ENCODE measurements at regions not wholly inside any gene's neighbourhood (a gene's known extent, or its start where the extent isn't known, plus 50 kb on each side); places are given as distances from the start of the nearest gene placed in this dataset.

DNA sequence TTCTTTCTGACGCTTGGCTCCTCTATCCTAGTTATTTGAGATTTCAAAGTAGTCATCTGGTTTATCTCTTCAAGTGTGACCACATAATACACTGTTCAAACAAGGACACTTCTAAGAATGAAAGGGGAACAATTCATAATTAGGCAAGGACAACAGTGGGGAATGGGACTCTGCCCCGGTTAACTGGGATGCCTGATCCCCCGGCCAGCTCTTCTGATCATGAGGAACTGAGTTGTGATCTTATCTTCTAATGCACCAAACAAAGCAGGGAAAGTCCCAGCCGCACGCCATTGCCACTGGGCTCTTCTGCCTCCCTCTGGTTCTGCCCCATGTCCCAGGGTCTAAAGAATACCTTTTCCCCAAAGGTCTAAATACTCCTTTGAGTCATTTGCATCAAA, 158.2 kb upstream of the IRF2BP2 start:
- Histone ChIP-seq H3K27me3 (ENCODE audit: control insufficient read depth in 2 of 2, insufficient read depth in 2 of 2, low read length in 2 of 2) (no peaks in the 10 kb centered on the region), H3K79me2 (ENCODE audit: insufficient read depth, low read length) (no peaks in the 10 kb centered on the region), H3K9ac (ENCODE audit: insufficient read depth, low read length, poor library complexity, severe bottlenecking) (no peak overlapping the region), H3K4me1 (ENCODE audit: control insufficient read depth in 1 of 2, insufficient read depth in 2 of 2, low read length in 2 of 2) (peaks cover 53 to 54% of the 10 kb centered on the region in 2 donors), H3K4me2 (replicated peaks; ENCODE audit: extremely low read depth, low read length, poor library complexity, severe bottlenecking) (no peak overlapping the region), H3K4me3 (replicated peaks in 1 of 3; ENCODE audit: low read depth in 2 of 3, low read length in 3 of 3) (no peak overlapping the region), H4K20me1 (ENCODE audit: insufficient read depth, low read length) (no peaks in the 10 kb centered on the region), H3K27ac (ENCODE audit: low read depth in 1 of 2, low read length in 2 of 2) (no peak overlapping the region), H2AFZ (ENCODE audit: insufficient read depth, low read depth, low read length, poor library complexity, severe bottlenecking) (no peak overlapping the region), H3K9me3 (replicated peaks in 1 of 2; ENCODE audit: control insufficient read depth in 1 of 2, insufficient read depth in 1 of 2, low read length in 2 of 2) (no peaks in the 10 kb centered on the region), H3K36me3 (replicated peaks in 1 of 2; ENCODE audit: control insufficient read depth in 1 of 2, insufficient read depth in 2 of 2, low read length in 2 of 2) (no peaks in the 10 kb centered on the region)
- intact Hi-C loops (cut with micrococcal nuclease), result no loop called here
- TF ChIP-seq, protein P1, sequence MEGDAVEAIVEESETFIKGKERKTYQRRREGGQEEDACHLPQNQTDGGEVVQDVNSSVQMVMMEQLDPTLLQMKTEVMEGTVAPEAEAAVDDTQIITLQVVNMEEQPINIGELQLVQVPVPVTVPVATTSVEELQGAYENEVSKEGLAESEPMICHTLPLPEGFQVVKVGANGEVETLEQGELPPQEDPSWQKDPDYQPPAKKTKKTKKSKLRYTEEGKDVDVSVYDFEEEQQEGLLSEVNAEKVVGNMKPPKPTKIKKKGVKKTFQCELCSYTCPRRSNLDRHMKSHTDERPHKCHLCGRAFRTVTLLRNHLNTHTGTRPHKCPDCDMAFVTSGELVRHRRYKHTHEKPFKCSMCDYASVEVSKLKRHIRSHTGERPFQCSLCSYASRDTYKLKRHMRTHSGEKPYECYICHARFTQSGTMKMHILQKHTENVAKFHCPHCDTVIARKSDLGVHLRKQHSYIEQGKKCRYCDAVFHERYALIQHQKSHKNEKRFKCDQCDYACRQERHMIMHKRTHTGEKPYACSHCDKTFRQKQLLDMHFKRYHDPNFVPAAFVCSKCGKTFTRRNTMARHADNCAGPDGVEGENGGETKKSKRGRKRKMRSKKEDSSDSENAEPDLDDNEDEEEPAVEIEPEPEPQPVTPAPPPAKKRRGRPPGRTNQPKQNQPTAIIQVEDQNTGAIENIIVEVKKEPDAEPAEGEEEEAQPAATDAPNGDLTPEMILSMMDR (IDR thresholded peaks at IDR 0.05), result no peak
- H3K4me3 Mint-ChIP-seq, result no peak overlapping the region
- peaks cover 3 to 5% of the 10 kb centered on the region in 2 donors for H3K36me3 Mint-ChIP-seq
- WGBS (ENCODE audit: insufficient coverage), result 36% methylated on average over 4 of the region's 5 CpGs
- no peaks in the 10 kb centered on the region for H3K9me3 Mint-ChIP-seq
- peak overlapping the region in 6 of 7 donors; percentile 38 to 82 (median 58) for H3K27ac Mint-ChIP-seq
- peak in 2 of 3 donors; percentile 31 to 55 for DNase-seq
- H3K27me3 Mint-ChIP-seq (ENCODE audit: low read depth in 3 of 3), result peaks cover 0 to 8% (median 0%) of the 10 kb centered on the region in 3 donors
- H3K4me1 Mint-ChIP-seq, result peaks cover 68% of the 10 kb centered on the region

DNA sequence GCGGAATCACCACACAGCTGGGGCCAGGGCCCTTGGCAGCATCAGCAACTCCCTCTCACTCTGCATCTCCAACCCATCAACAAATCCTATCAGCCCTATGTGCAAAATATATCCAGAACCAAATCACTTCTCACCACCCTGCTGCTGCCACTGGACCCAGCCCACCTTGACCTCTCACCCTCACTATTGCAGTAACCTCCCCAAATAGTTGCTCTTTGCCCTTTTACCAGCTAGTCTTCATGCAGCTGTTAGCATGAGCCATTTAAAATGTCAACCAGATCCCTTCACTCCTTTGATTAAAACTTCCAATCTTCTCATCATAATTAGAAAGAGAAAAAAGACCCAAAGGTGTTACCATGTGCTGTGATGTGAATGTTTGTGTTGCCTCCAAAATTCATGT, 155.7 kb upstream of the IRF2BP2 start:
- no peak overlapping the region for H3K4me2 ChIP-seq (replicated peaks; ENCODE audit: extremely low read depth, low read length, poor library complexity, severe bottlenecking)
- no peaks in the 10 kb centered on the region for H3K79me2 ChIP-seq (ENCODE audit: insufficient read depth, low read length)
- H3K9ac ChIP-seq (ENCODE audit: insufficient read depth, low read length, poor library complexity, severe bottlenecking), result no peak overlapping the region
- peaks cover 36 to 48% of the 10 kb centered on the region in 2 donors for H3K4me1 ChIP-seq (ENCODE audit: control insufficient read depth in 1 of 2, insufficient read depth in 2 of 2, low read length in 2 of 2)
- Mint-ChIP-seq H3K36me3 (peaks cover 0 to 2% of the 10 kb centered on the region in 2 donors), H3K9me3 (no peaks in the 10 kb centered on the region), H3K4me1 (peaks cover 56% of the 10 kb centered on the region), H3K4me3 (no peak overlapping the region), H3K27me3 (ENCODE audit: low read depth in 3 of 3) (peaks cover 0 to 9% (median 0%) of the 10 kb centered on the region in 3 donors), H3K27ac (no peak overlapping the region)
- no peak for DNase-seq
- 100% methylated on average over 1 of the region's 1 CpG for WGBS (ENCODE audit: insufficient coverage)
- H3K36me3 ChIP-seq (replicated peaks in 1 of 2; ENCODE audit: control insufficient read depth in 1 of 2, insufficient read depth in 2 of 2, low read length in 2 of 2), result no peaks in the 10 kb centered on the region
- TF ChIP-seq, protein P1 (IDR thresholded peaks at IDR 0.05), result no peak
- H3K4me3 ChIP-seq (replicated peaks in 1 of 3; ENCODE audit: low read depth in 2 of 3, low read length in 3 of 3), result no peak overlapping the region
- intact Hi-C loops (cut with micrococcal nuclease), result no loop called here
- H3K27me3 ChIP-seq (ENCODE audit: control insufficient read depth in 2 of 2, insufficient read depth in 2 of 2, low read length in 2 of 2), result no peaks in the 10 kb centered on the region
- no peak overlapping the region for H3K27ac ChIP-seq (ENCODE audit: low read depth in 1 of 2, low read length in 2 of 2)
- H2AFZ ChIP-seq (ENCODE audit: insufficient read depth, low read depth, low read length, poor library complexity, severe bottlenecking), result no peak overlapping the region
- no peaks in the 10 kb centered on the region for H4K20me1 ChIP-seq (ENCODE audit: insufficient read depth, low read length)
- H3K9me3 ChIP-seq (replicated peaks in 1 of 2; ENCODE audit: control insufficient read depth in 1 of 2, insufficient read depth in 1 of 2, low read length in 2 of 2), result no peaks in the 10 kb centered on the region

Data from CD14-positive monocyte (primary cell).